A673 (cell line): ENCODE measurements at regions not wholly inside any gene's neighbourhood (a gene's known extent, or its start where the extent isn't known, plus 50 kb on each side); places are given as distances from the start of the nearest gene placed in this dataset.

Experiments
- BruUV-seq: library from RNA; stranded (reverse); fragments of 400-500 nt; replicated peaks from 2 replicates; lab custom pipeline; 2021; lab: Mats Ljungman, UMichigan
- CTCF ChIA-PET: fragments of 300-600 bp; sonication (Branson Sonifier 250); formaldehyde crosslinking; loops from one replicate; lab custom pipeline; 2022; ENCODE audit warnings: antibody characterized with exemption; lab: Charles Lee
- POLR2A ChIA-PET: fragments of 300-600 bp; sonication (Branson Sonifier 250); formaldehyde crosslinking; loops from one replicate; lab custom pipeline; 2022; ENCODE audit warnings: antibody characterized with exemption; ENCODE audit not compliant: low non-redundant PET; lab: Charles Lee
- DNase-seq: peaks from one replicate; pipeline ENCODE4 v3.0.0-alpha.2; 2015; ENCODE audit warnings: low spot score
- H3K27ac ChIP-seq: fragments of 200-600 bp; sonication (generic); 2 replicates; pipeline ENCODE4 v1.5.1; 2016; ENCODE audit warnings: mixed run types, low read depth, mild to moderate bottlenecking, mixed read lengths, antibody characterized with exemption, low read length; ENCODE audit not compliant: poor library complexity, severe bottlenecking
- H3K27me3 ChIP-seq: fragments of 200-600 bp; sonication (generic); replicated peaks from 2 replicates; pipeline ENCODE4 v1.6.1; 2017; ENCODE audit warnings: mixed run types, low read depth, mild to moderate bottlenecking, mixed read lengths, antibody characterized with exemption, low read length; ENCODE audit not compliant: insufficient read depth, poor library complexity
- H3K36me3 ChIP-seq: fragments of 200-600 bp; sonication (generic); 2 replicates; pipeline ENCODE4 v1.6.1; 2016; ENCODE audit warnings: mixed run types, mild to moderate bottlenecking, mixed read lengths, antibody characterized with exemption, low read length; ENCODE audit not compliant: insufficient read depth, poor library complexity, severe bottlenecking
- H3K4me1 ChIP-seq: fragments of 200-600 bp; sonication (generic); 2 replicates; pipeline ENCODE4 v1.6.1; 2017; ENCODE audit warnings: mixed run types, mild to moderate bottlenecking, mixed read lengths, antibody characterized with exemption, low read length; ENCODE audit not compliant: insufficient read depth, poor library complexity, severe bottlenecking
- H3K4me3 ChIP-seq: fragments of 200-600 bp; sonication (generic); 2 replicates; pipeline ENCODE4 v1.5.1; 2016; ENCODE audit warnings: low read depth, mixed run types, mild to moderate bottlenecking, mixed read lengths, low read length; ENCODE audit not compliant: poor library complexity, severe bottlenecking
- H3K9me3 ChIP-seq: fragments of 200-600 bp; sonication (generic); 2 replicates; pipeline ENCODE4 v1.6.1; 2016; ENCODE audit warnings: mixed run types, low read depth, mild to moderate bottlenecking, mixed read lengths, antibody characterized with exemption, low read length; ENCODE audit not compliant: poor library complexity, severe bottlenecking
- EZH2 ChIP-seq: fragments of 200-600 bp; sonication (generic); IDR thresholded peaks from 2 replicates; pipeline ENCODE4 v1.6.1; 2017; ENCODE audit warnings: borderline replicate concordance, low read depth, mild to moderate bottlenecking, mixed read lengths, antibody characterized with exemption, low read length; ENCODE audit not compliant: poor library complexity, severe bottlenecking
- intact Hi-C: fragments of 100-400 bp; cut with micrococcal nuclease; formaldehyde crosslinking; loops from one replicate; pipeline ENCODE4 v1.10.0; 2022; ENCODE audit not compliant: unreplicated experiment
- TF ChIP-seq, protein P1 (sequence below): fragments of 300-800, 200-600 bp; sonication (generic); conservative IDR thresholded peaks from 2 replicates; pipeline ENCODE4 v1.5.1; 2017; ENCODE audit warnings: low read depth, mild to moderate bottlenecking, antibody characterized with exemption, low read length, moderate library complexity, mixed read lengths

DNA sequence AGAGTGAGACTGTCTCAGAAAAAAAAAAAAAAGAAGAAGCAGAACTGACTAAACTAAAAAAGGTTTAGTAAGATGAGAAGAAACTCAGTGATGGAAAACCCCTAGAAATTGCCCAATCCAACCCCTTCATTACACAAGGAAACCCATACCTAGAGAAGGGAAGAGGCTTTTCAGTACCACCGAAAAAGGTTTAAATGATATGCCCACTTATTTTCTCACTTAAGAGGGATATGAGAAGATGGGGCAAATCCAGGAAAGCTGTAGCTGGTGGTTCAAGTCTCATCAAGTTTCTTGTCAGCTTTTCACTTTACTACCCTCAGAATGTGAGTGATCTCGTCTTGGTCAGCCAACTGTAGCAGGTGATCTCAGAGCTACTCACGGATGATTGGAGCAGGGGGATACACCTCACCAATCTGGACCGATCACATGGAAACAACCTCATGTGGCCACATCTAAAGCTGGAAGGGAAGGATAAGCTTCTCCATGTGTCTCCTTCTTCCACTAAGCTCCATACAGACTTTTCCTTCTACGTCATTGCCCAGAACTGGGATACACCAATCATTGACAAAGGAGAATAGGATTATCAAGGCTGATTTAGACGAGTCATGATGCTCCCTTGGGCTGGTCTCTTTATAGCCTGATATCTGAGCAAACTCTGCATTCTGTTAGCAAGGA lies 126.7 kb upstream of the POU3F1 start:
- no peaks in the 10 kb centered on the region for H3K4me1 ChIP-seq
- no peaks in the 10 kb centered on the region for H3K9me3 ChIP-seq
- H3K27me3 ChIP-seq = no peaks in the 10 kb centered on the region
- no peak overlapping the region for H3K27ac ChIP-seq
- DNase-seq = no peak
- no TSS peak for BruUV-seq
- H3K36me3 ChIP-seq = no peaks in the 10 kb centered on the region
- ChIA-PET CTCF (no interaction called here), POLR2A (no interaction called here)
- H3K4me3 ChIP-seq = no peak overlapping the region
- intact Hi-C loops = no loop called here
- no peak for TF ChIP-seq EZH2
- TF ChIP-seq, protein P1, sequence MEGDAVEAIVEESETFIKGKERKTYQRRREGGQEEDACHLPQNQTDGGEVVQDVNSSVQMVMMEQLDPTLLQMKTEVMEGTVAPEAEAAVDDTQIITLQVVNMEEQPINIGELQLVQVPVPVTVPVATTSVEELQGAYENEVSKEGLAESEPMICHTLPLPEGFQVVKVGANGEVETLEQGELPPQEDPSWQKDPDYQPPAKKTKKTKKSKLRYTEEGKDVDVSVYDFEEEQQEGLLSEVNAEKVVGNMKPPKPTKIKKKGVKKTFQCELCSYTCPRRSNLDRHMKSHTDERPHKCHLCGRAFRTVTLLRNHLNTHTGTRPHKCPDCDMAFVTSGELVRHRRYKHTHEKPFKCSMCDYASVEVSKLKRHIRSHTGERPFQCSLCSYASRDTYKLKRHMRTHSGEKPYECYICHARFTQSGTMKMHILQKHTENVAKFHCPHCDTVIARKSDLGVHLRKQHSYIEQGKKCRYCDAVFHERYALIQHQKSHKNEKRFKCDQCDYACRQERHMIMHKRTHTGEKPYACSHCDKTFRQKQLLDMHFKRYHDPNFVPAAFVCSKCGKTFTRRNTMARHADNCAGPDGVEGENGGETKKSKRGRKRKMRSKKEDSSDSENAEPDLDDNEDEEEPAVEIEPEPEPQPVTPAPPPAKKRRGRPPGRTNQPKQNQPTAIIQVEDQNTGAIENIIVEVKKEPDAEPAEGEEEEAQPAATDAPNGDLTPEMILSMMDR = no peak

DNA sequence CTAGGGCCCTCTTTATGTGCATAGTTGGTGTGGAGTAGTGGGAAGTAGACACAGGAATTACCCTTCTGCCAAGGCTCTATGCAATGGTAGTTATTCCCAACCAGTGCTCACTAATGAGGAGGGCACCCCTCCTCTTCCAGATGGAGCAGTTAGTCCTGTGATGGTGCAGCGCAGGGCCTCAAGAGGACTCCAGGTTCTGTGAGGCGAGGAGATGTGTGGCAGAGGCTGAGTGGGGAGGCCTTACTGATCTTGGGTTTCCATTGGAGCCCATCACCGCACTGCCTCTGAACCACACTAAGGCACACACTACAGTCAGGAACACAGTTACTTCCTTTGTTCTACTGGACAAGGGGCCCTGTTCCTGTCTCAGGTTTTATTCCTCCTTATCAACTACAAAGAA lies 122.5 kb upstream of the POU3F1 start:
- BruUV-seq = no TSS peak
- intact Hi-C loops = no loop called here
- H3K4me3 ChIP-seq = no peak overlapping the region
- H3K4me1 ChIP-seq = no peaks in the 10 kb centered on the region
- H3K27ac ChIP-seq = no peak overlapping the region
- H3K27me3 ChIP-seq = no peaks in the 10 kb centered on the region
- H3K9me3 ChIP-seq = no peaks in the 10 kb centered on the region
- H3K36me3 ChIP-seq = no peaks in the 10 kb centered on the region
- ChIA-PET CTCF (no interaction called here), POLR2A (no interaction called here)
- TF ChIP-seq EZH2 = no peak
- TF ChIP-seq, protein P1 = no peak
- no peak for DNase-seq

DNA sequence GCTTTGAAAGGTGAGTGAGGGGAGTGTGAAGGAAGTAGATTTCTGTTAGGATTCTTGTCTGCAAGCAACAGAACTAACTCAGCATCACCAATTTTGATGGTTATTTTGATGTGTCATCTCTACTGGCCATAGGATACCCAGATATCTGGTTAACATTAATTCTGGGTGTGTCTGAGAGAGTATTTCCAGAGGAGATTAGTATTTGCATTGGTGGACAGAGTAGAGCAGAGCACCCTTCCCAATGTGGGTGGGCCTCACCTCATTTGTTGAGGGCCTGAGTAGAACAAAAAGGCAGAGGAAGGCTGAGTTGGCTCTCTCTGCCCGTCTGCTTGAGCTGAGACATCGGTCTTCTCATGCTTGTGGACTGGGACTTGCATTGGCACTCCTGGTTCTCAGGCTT lies 121.8 kb upstream of the POU3F1 start:
- CTCF ChIA-PET = no interaction called here
- no peaks in the 10 kb centered on the region for H3K27me3 ChIP-seq
- no peaks in the 10 kb centered on the region for H3K4me1 ChIP-seq
- no peak overlapping the region for H3K27ac ChIP-seq
- no peak for DNase-seq
- no peaks in the 10 kb centered on the region for H3K9me3 ChIP-seq
- H3K4me3 ChIP-seq = no peak overlapping the region
- POLR2A ChIA-PET = no interaction called here
- no peak for TF ChIP-seq EZH2
- TF ChIP-seq, protein P1 = no peak
- H3K36me3 ChIP-seq = no peaks in the 10 kb centered on the region
- BruUV-seq = no TSS peak
- intact Hi-C loops = no loop called here
